GM20431 (cell line): ENCODE measurements at regions not wholly inside any gene's neighbourhood (a gene's known extent, or its start where the extent isn't known, plus 50 kb on each side); places are given as distances from the start of the nearest gene placed in this dataset.
"Not testable (repeated sequence)": the region's sequence is repeated elsewhere in the genome, so short reads cannot be mapped to it uniquely, and the experiment has no call there.

Source experiments
- in situ Hi-C: fragments of 300-500 bp; cut with MseI, MboI; formaldehyde crosslinking; loops from one replicate; pipeline ENCODE4 v1.15.0; 2020; ENCODE audit warnings: low sequenced_read_pairs; ENCODE audit not compliant: unreplicated experiment

DNA sequence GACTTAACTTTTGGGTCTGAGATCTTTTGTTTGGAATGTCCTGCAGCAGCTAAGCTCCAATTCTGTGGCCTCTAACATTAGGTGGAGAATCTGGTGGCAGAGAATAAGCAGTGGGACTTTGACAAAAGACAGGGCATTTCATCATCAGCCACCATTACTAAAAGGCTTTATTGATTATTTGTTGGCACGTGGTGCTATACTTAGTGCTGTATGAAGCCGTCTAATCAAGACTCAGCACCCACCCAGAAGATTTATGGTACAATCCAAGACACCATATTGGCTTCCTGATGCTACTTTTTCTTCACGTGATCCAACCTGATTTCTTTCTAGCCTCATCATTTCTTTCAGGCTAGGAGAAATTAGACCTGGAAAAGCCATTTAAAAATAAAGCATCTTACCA, 80.7 kb upstream of the GRAMD1B start:
- in situ Hi-C loops: no loop called here

- in situ Hi-C loops: no loop called here
Observed at GRCh38 chr11:123344790-123345357, 85.2 kb upstream of the GRAMD1B start.

DNA sequence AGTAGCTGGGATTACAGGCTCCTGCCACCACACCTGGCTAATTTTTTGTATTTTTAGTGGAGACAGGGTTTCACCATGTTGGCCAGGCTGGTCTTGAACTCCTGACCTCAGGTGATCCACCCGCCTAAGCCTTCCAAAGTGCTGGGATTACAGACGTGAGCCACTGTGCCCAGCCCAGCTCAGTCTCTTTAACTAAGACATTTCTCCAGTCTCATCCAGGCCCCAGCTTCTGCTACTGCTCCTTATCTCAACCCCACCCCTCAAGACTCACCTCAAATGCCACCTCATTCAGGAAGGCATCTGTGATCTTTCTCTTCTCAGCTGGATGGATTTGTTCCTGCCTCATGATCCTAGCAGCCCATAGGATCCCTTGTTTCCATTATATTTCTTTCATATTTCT, 85.9 kb upstream of the GRAMD1B start:
- in situ Hi-C loops: not testable (repeated sequence)

- in situ Hi-C loops: no loop called here
Observed at GRCh38 chr11:123338997-123339752, 90.9 kb upstream of the GRAMD1B start.

DNA sequence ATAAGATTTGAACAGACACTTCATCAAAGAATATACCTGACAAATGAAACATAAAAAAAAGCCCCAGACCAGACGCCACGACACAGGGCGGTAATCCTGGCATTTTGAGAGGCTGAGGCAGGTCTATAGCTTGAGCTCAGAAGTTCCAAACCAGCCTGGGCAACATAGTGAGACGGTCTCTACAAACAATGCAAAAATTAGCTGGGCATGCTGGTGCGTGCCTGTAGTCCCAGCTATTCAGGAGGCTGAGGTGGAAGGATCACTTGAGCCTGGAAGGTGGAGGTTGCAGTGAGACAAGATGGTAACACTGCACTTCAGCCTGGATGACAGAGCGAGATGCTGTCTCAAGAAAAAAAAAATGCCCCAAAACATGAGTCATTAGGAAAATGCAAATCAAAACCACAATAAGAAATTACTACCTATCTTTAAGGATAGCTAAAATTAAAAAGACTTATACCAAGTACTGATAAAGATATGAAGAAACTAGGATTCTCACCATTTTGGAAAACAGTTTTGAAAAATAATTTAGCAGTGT, 91.7 kb upstream of the GRAMD1B start:
- in situ Hi-C loops: no loop called here

GRCh38 chr11:123334925-123335324, 95.1 kb upstream of the GRAMD1B start:
- in situ Hi-C loops: no loop called here

DNA sequence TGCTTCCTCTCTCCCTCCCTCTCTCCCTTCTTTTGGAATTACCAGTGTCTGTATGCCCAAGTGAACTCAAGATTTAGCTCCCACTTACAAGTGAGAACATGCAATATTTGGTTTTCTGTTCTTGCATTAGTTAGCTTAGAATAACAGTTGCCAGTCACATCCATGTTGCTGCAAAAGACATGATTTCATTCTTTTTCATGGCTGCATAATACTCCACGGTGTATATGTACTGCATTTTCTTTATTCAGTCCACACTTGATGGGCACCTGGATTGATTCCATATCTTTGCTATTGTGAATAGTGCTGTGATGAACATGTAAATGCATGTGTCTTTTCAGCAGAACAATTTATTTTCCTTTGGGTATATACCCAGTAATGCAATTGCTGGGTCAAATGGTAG, 97.5 kb upstream of the GRAMD1B start:
- in situ Hi-C loops: not testable (repeated sequence)

GRCh38 chr11:123330948-123331347, 99.1 kb upstream of the GRAMD1B start:
- in situ Hi-C loops: no loop called here

DNA sequence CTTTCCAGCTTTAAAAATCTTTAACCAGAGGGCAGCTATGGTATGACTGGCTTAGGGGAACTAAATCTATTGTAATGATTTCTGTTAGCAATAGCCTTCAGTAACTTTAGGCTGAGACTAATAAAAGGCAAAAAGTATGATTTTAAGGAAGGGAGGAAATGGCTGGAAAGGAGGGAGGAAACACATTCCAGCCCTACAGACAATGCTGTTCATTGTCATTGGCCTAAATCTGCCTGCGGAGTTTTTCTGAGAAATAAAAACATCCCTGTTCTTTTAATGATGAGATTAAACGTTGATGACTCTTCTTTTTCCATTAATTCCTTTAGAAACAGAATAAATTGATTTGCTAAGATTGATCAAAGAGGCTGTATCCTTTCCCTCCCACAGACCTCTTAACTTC, 99.6 kb upstream of the GRAMD1B start:
- in situ Hi-C loops: no loop called here

DNA sequence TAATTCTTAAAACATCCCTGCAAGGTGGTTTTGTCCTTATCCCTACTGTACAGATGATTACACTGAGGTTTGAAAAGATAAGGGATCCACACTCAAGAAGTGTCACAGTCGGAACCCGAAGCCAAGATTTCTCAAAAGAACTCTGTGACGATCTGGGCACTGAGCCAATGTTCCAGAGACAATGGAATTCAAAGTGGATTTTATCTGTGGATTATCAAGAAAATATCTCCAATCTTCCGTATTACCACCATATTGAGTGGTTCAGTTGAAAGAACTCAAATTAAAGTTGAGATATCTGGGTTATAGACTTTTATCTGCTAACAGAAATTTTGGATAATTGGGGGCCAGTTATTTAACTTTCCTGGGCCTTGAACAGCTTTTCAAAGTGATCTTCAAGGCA, 100.0 kb upstream of the GRAMD1B start:
- in situ Hi-C loops: no loop called here

- in situ Hi-C loops: no loop called here
Observed at GRCh38 chr11:123328281-123328867, 101.7 kb upstream of the GRAMD1B start.

GRCh38 chr11:123325533-123325932, 104.5 kb upstream of the GRAMD1B start:
- in situ Hi-C loops: no loop called here

- in situ Hi-C loops: no loop called here
Observed at GRCh38 chr11:123323568-123323967, 106.5 kb upstream of the GRAMD1B start.

DNA sequence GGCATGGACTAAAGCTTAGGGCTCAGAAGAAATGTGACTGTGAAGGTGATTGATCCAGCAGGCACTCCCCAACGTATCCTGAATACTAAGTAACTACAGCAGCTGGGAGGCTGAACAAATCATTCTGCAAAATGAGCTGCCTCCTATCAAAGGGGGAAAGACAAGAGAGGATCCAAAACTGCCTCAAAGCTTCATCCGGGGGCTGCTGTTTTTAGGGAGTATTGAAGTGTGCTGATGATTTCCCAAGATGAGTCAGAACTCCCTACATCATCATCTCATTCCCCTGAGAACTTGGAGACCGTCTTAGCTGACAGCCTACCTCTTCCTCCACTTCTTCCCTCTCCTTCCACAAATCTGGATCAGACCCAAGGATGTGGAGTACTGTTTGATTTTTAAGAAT, 108.4 kb upstream of the GRAMD1B start:
- in situ Hi-C loops: no loop called here

GRCh38 chr11:123318623-123319022, 111.4 kb upstream of the GRAMD1B start:
- in situ Hi-C loops: no loop called here

DNA sequence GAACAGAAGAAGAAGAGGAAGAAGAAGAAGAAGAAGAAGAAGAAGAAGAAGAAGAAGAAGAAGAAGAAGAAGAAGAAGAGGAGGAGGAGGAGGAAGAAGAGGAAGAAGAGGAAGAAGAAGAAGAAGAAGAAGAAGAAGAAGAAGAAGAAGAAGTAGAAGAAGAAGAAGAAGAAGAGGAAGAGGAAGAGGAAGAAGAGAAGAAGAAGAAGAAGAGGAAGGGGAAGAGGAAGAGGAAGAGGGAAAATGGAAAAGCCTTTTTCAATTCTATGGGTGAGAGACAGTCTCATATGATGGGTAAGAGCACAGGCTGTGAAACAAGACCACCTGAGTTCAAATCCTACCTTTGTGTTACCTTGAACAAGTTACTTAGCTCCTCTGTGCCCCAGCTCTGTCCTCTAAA, 111.9 kb upstream of the GRAMD1B start:
- in situ Hi-C loops: not testable (repeated sequence)

GRCh38 chr11:123316003-123316402, 114.1 kb upstream of the GRAMD1B start:
- in situ Hi-C loops: no loop called here

GRCh38 chr11:123314972-123315371, 115.1 kb upstream of the GRAMD1B start:
- in situ Hi-C loops: no loop called here

DNA sequence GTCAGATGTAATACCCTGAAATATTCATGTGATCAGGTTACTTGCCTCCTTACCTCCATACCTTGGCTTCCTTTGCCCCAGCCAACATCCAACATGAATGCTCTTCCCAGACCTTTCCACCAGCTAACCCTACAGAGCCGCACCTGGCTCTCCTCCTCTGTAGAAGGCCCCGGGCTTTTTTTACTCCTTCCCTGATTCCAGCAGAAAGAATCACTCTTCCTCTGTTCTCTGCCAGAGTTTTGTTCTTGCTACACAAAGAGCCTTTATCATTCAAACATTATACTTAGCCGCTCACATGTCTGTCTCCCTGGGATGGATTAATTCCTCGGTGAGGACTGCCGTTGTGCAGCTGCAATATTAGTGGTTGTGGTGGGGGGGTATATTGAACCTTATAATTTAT, 116.8 kb upstream of the GRAMD1B start:
- in situ Hi-C loops: no loop called here

- in situ Hi-C loops: loop anchor here (10.0 kb wide), 1 partner anchor 167 kb away; no protein-coding TSS in a partner anchor
Observed at GRCh38 chr11:123308077-123308476, 113.0 kb upstream of the CLMP start.

DNA sequence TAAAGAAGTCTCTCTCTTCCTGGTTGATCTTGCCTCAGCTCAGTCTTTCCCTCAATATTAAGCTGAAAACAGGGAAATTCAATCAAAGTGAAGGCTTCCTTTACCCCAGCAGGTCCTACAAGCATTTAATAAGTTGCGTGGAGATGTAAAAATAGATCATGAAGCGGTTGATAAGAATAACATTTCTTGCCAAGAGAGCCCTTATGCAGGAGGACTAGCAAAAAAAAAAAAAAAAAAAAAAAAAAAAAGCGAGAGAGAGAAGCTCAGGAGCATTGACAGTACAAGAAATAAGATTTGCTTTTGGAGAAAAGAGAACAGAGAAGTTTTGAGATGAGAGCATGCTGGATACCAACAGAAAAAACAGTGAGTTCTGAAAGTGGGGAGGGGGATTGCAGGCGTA, 112.2 kb upstream of the CLMP start:
- in situ Hi-C loops: loop anchor here (10.0 kb wide), 1 partner anchor 168 kb away; no protein-coding TSS in a partner anchor
